ENCODE measurements at regions not wholly inside any gene's neighbourhood (a gene's known extent, or its start where the extent isn't known, plus 50 kb on each side); places are given as distances from the start of the nearest gene placed in this dataset.

GRCh38 chr9:30846651-30847050, 1537.8 kb upstream of the ACO1 start:
- H4K20me1 ChIP-seq (replicated peaks; ENCODE audit: control insufficient read depth, extremely low read depth, insufficient read depth, low read length) = no peaks in the 10 kb centered on the region
- no TSS peak for BruUV-seq (replicated peaks)
- H3K4me1 ChIP-seq (ENCODE audit: control insufficient read depth, extremely low read depth, insufficient read depth, low read length) = no peaks in the 10 kb centered on the region
- no peak for TF ChIP-seq POLR2A (IDR thresholded peaks at IDR 0.05; ENCODE audit: low read depth, low read length)
- TF ChIP-seq POLR2AphosphoS5 (IDR thresholded peaks at IDR 0.05; ENCODE audit: insufficient read depth, low read depth, low read length) = no peak
- TF ChIP-seq MAX (IDR thresholded peaks at IDR 0.05; ENCODE audit: insufficient read depth, insufficient read length) = no peak
- no peak for TF ChIP-seq FOS (IDR thresholded peaks at IDR 0.05; ENCODE audit: borderline replicate concordance, insufficient read depth, low read length)
- TF ChIP-seq MYC (IDR thresholded peaks at IDR 0.05; ENCODE audit: low read depth, low read length) = no peak
- no peak for TF ChIP-seq EZH2 (IDR thresholded peaks at IDR 0.05; ENCODE audit: borderline replicate concordance, low read depth, low read length, severe bottlenecking)
- TF ChIP-seq JUN (IDR thresholded peaks at IDR 0.05; ENCODE audit: borderline replicate concordance, insufficient read depth, insufficient read length, low read depth) = no peak
- TF ChIP-seq GATA2 (IDR thresholded peaks at IDR 0.05; ENCODE audit: insufficient read depth, insufficient read length, low read depth, low read length) = no peak
- TF ChIP-seq CTCF (IDR thresholded peaks at IDR 0.05; ENCODE audit: extremely low read depth in 1 of 2, insufficient read depth in 1 of 2, low read depth in 1 of 2, low read length in 2 of 2) = no peak
- no peak overlapping the region for H3K4me3 ChIP-seq (replicated peaks in 1 of 3; ENCODE audit: insufficient read depth in 1 of 3, low read depth in 1 of 3, low read length in 3 of 3)
- H3K27me3 ChIP-seq (ENCODE audit: control insufficient read depth in 2 of 2, insufficient read depth in 2 of 2, low read length in 2 of 2) = no peaks in the 10 kb centered on the region
- DNase-seq (ENCODE audit: low read depth, low spot score) = no peak
- no peaks in the 10 kb centered on the region for H3K9me1 ChIP-seq (replicated peaks; ENCODE audit: control insufficient read depth, extremely low read depth, insufficient read depth, low read length)
- dilution Hi-C loops (cut with MboI; ENCODE audit: extremely low pct_ligation_motif_present, low sequenced_read_pairs) (no loop called here), intact Hi-C loops (cut with micrococcal nuclease) (no loop called here)
- no peak overlapping the region for H2AFZ ChIP-seq (ENCODE audit: low read depth, low read length)
- ChIA-PET CTCF (no interaction called here), POLR2A (no interaction called here)
- no peaks in the 10 kb centered on the region for H3K36me3 ChIP-seq (ENCODE audit: control insufficient read depth in 2 of 2, extremely low read depth in 1 of 2, insufficient read depth in 2 of 2, low read length in 2 of 2)
- no peaks in the 10 kb centered on the region for H3K9me3 ChIP-seq (replicated peaks; ENCODE audit: control insufficient read depth, insufficient read depth, low read length)
- H3K27ac ChIP-seq (ENCODE audit: insufficient read depth, low read depth, low read length) = no peak overlapping the region
- H3K4me2 ChIP-seq (ENCODE audit: insufficient read depth, low read length) = no peak overlapping the region
- H3K79me2 ChIP-seq (ENCODE audit: control insufficient read depth, insufficient read depth, low read length) = no peaks in the 10 kb centered on the region
- no peak for FAIRE-seq
- no peak overlapping the region for H3K9ac ChIP-seq (replicated peaks; ENCODE audit: extremely low read depth, insufficient read depth, low read length)
